ENCODE measurements at regions not wholly inside any gene's neighbourhood (a gene's known extent, or its start where the extent isn't known, plus 50 kb on each side); places are given as distances from the start of the nearest gene placed in this dataset.

DNA sequence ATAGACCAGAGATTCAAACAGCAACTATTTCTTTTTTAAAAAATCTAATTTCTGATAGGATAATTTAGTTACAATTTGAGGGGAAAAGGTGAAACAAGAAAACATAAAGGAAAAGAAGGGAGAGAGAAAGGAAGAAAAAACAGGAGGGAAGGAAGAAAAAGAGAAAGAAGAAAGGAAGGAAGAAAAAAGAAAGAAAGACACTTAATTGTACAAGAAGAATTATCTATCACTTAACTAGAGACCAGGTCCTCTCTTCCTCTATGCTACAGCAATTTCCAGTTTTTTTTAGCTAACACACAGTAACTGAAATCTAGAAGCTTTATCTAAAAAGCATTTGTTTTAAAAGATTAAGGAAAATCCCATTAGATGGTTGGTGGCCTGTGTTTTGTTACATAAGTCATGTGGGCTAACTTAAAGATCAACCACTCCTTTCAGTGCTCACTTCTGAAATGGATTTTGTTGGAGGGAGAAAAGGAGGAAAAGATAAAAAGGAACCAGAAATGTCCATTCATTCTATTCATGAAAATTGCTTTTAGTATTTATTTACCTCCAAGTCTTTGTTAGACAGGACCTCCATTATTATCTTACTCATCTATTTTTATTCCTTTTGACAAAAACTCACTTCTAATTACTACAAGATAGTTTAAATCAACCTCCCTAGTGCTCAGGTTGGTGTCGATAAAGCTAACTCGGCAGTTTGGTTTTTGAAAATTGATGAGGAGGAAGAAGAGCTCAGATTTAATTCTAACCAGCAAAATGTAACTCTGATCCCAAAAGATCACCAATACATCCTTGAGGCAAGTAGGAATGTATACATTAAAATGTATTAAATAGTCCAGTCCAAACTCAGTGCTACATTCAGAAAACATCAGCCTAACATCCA is 251.5 kb upstream of the FN1 start:
- Histone ChIP-seq H3K9me3 (no peaks in the 10 kb centered on the region), H3K4me1 (no peaks in the 10 kb centered on the region), H3K4me3 (no peak overlapping the region), H3K36me3 (no peaks in the 10 kb centered on the region), H3K27ac (no peak overlapping the region), H3K27me3 (no peaks in the 10 kb centered on the region)
- TF ChIP-seq POLR2A (IDR thresholded peaks at IDR 0.05) (no peak), POLR2AphosphoS5 (IDR thresholded peaks at IDR 0.05) (no peak)
- TF ChIP-seq, protein P1, sequence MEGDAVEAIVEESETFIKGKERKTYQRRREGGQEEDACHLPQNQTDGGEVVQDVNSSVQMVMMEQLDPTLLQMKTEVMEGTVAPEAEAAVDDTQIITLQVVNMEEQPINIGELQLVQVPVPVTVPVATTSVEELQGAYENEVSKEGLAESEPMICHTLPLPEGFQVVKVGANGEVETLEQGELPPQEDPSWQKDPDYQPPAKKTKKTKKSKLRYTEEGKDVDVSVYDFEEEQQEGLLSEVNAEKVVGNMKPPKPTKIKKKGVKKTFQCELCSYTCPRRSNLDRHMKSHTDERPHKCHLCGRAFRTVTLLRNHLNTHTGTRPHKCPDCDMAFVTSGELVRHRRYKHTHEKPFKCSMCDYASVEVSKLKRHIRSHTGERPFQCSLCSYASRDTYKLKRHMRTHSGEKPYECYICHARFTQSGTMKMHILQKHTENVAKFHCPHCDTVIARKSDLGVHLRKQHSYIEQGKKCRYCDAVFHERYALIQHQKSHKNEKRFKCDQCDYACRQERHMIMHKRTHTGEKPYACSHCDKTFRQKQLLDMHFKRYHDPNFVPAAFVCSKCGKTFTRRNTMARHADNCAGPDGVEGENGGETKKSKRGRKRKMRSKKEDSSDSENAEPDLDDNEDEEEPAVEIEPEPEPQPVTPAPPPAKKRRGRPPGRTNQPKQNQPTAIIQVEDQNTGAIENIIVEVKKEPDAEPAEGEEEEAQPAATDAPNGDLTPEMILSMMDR (IDR thresholded peaks at IDR 0.05): no peak
- no peak for DNase-seq (ENCODE audit: low spot score in 2 of 2)
- intact Hi-C loops (cut with DNase I; ENCODE audit: low total_unique reads): no loop called here

DNA sequence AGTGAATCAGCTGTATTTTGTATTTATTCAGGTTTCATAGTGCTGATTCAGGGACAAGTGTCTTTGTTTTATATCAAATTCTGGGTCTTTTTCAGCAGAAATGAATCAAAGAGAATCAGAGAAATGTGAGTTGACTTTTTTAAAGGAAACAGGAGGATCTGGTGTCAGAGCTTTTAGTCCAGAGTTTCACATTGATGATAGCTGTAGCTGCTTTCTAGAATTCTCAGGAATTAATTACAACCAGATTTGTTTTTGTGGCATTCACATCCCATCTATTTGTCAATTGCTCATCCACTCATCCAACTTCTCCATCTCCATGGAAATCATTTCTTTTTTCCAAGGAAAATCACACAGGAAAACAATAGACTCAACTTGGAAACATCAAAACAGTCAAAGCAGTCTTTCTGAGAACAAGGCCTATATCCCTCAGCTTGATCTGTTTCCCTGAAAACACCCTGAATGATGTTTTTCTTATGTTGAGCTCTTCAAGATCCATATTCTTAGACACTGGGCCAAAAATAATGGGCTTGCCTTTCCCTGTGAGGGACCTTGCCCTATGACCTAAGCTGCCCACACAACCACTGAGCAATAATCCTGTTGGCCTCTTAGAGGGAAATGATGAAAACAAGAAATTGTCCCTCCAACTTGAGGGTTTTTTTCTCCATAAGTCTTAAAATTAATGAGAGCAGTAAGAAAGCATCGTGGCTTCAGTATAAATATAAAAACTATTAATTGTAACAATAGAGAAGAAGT is 249.5 kb upstream of the FN1 start:
- H3K27ac ChIP-seq: peak overlapping the region in 1 of 2 donors; percentile 35

DNA sequence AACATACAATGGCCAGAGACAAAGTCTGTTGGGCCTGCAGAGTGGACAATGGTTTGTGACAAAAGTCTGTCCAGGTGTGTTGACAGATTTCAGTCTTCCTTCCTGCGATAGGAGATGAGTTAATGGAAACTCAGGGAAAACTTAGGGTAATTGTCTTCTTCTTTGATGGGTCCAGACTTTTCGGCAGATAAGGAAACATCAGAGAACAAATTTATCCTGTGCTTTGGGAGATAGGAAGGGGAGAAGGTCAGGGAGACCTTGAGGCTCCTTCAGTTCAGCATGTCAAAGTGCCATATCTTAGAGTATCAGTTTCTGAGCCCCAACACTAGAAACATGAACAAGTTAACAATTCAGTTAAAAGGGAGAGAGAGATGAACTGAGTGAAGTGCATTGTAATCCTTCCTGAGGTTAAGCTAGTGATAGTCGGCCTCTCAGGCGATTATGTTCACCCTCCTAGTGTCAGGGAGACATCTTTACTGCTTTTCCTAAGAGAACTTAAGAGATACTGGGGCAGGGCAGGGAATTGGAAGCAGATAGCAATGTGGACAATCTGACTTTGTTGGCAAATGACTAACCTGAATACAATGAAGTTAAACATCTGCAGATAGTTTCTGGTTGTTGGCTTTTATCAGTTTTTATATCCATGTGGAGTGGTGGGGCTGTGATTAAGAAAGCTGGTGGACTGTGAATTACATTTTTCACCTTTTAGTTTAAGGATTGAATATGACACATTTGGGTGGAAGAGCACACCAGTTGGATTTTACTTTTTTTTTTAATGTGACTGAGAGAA is 248.8 kb upstream of the FN1 start:
- intact Hi-C loops (cut with DNase I; ENCODE audit: low total_unique reads): no loop called here
- Histone ChIP-seq H3K36me3 (no peaks in the 10 kb centered on the region), H3K27ac (peak overlapping the region in 1 of 2 donors; percentile 61), H3K4me1 (no peaks in the 10 kb centered on the region), H3K9me3 (no peaks in the 10 kb centered on the region), H3K27me3 (no peaks in the 10 kb centered on the region), H3K4me3 (no peak overlapping the region)
- DNase-seq (ENCODE audit: low spot score in 2 of 2): no peak
- TF ChIP-seq, protein P1 (IDR thresholded peaks at IDR 0.05): no peak
- no peak for TF ChIP-seq POLR2A (IDR thresholded peaks at IDR 0.05)
- no peak for TF ChIP-seq POLR2AphosphoS5 (IDR thresholded peaks at IDR 0.05)

More for the DNA sequence above, 249.5 kb upstream of the FN1 start:
- intact Hi-C loops (cut with DNase I; ENCODE audit: low total_unique reads): no loop called here
- no peaks in the 10 kb centered on the region for H3K9me3 ChIP-seq
- no peaks in the 10 kb centered on the region for H3K4me1 ChIP-seq
- H3K27me3 ChIP-seq: no peaks in the 10 kb centered on the region
- no peak overlapping the region for H3K4me3 ChIP-seq
- H3K36me3 ChIP-seq: no peaks in the 10 kb centered on the region
- TF ChIP-seq POLR2A (IDR thresholded peaks at IDR 0.05) (no peak), POLR2AphosphoS5 (IDR thresholded peaks at IDR 0.05) (no peak)
- TF ChIP-seq, protein P1 (IDR thresholded peaks at IDR 0.05): no peak
- no peak for DNase-seq (ENCODE audit: low spot score in 2 of 2)

DNA sequence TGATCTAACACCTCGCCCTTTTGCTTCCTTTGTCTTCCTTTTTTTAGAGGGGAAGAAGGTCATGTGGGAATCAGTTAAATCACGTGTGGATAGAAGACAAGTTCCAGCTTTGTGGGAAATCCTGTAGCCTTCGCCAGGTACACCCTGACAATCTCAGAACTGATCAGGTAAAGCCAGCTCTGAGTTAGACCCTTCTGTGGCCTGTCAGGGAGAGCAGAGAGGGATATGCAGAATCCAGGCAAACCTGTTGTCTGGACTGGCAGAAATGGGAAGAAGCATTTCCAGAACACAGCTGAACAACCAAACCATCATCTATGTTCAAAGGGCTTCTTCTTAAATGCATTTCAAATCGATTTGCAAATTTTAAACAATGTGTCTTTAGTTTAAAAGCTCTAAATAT is 247.4 kb upstream of the FN1 start:
- Histone ChIP-seq H3K27me3 (no peaks in the 10 kb centered on the region), H3K4me1 (no peaks in the 10 kb centered on the region), H3K27ac (no peak overlapping the region), H3K4me3 (no peak overlapping the region), H3K9me3 (no peaks in the 10 kb centered on the region), H3K36me3 (no peaks in the 10 kb centered on the region)
- TF ChIP-seq POLR2AphosphoS5 (IDR thresholded peaks at IDR 0.05): no peak
- TF ChIP-seq, protein P1 (IDR thresholded peaks at IDR 0.05): no peak
- no peak for TF ChIP-seq POLR2A (IDR thresholded peaks at IDR 0.05)
- intact Hi-C loops (cut with DNase I; ENCODE audit: low total_unique reads): no loop called here
- DNase-seq (ENCODE audit: low spot score in 2 of 2): no peak
